Fibroblast of lung (primary cell): ENCODE measurements at regions not wholly inside any gene's neighbourhood (a gene's known extent, or its start where the extent isn't known, plus 50 kb on each side); places are given as distances from the start of the nearest gene placed in this dataset.

Experiments used
- EZH2 ChIP-seq: IDR thresholded peaks from 2 replicates; pipeline ENCODE4 v1.5.1; 2012; ENCODE audit warnings: low read length, control low read depth, mild to moderate bottlenecking; ENCODE audit errors: missing control alignments
- TF ChIP-seq, protein P1 (sequence below), 2 donors: IDR thresholded peaks in 1 of 2; conservative IDR thresholded peaks in 1 of 2; 1 replicate in 1 of 2; 2 replicates in 1 of 2; pipeline ENCODE4 v1.5.1; 2011 to 2012; ENCODE audit warnings: low read length in 2 of 2, control low read depth in 1 of 2, inconsistent platforms in 1 of 2, low read depth in 1 of 2, mild to moderate bottlenecking in 1 of 2

DNA sequence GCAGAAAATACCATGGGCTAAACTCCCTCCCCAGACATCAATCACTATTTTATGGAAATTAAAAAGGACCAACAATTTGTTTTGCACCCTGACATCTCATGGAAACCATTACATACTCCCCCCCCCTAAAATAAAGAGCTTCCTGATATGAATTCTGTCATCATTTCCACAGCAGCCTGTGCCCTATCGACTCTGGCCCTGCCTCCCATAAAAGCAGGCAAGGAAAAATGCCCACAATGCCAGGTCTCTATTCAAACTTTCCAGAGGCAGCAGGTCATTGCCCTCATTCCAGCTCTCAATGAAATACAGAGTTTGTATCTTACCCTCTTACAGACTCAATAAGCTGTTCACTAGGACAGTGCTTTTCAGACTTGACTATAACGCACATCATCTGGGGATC, 254.4 kb upstream of the TANK start:
- TF ChIP-seq, protein P1, sequence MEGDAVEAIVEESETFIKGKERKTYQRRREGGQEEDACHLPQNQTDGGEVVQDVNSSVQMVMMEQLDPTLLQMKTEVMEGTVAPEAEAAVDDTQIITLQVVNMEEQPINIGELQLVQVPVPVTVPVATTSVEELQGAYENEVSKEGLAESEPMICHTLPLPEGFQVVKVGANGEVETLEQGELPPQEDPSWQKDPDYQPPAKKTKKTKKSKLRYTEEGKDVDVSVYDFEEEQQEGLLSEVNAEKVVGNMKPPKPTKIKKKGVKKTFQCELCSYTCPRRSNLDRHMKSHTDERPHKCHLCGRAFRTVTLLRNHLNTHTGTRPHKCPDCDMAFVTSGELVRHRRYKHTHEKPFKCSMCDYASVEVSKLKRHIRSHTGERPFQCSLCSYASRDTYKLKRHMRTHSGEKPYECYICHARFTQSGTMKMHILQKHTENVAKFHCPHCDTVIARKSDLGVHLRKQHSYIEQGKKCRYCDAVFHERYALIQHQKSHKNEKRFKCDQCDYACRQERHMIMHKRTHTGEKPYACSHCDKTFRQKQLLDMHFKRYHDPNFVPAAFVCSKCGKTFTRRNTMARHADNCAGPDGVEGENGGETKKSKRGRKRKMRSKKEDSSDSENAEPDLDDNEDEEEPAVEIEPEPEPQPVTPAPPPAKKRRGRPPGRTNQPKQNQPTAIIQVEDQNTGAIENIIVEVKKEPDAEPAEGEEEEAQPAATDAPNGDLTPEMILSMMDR (conservative IDR thresholded peaks at IDR 0.05 in 1 of 2, IDR thresholded peaks at IDR 0.05 in 1 of 2; ENCODE audit: low read depth in 1 of 2, low read length in 2 of 2) = no peak
- TF ChIP-seq EZH2 = no peak
